Activated naive CD4-positive, alpha-beta T cell treated with anti-CD3 and anti-CD28 coated beads, Interleukin-2, amount 50 U/mL, for 24 hours (primary cell): ENCODE measurements at regions not wholly inside any gene's neighbourhood (a gene's known extent, or its start where the extent isn't known, plus 50 kb on each side); places are given as distances from the start of the nearest gene placed in this dataset.

Experiments used
- H3K27ac Mint-ChIP-seq: one replicate; pipeline ENCODE4 v1.8.0; 2021; ENCODE audit warnings: mild to moderate bottlenecking, mixed read lengths
- H3K27me3 Mint-ChIP-seq: one replicate; pipeline ENCODE4 v1.8.0; 2021; ENCODE audit warnings: mixed read lengths
- H3K36me3 Mint-ChIP-seq: one replicate; pipeline ENCODE4 v1.8.0; 2021; ENCODE audit warnings: mixed read lengths
- H3K4me1 Mint-ChIP-seq: one replicate; pipeline ENCODE4 v1.8.0; 2021; ENCODE audit warnings: mixed read lengths
- H3K4me3 Mint-ChIP-seq: one replicate; pipeline ENCODE4 v1.8.0; 2021; ENCODE audit warnings: mild to moderate bottlenecking, mixed read lengths
- H3K9me3 Mint-ChIP-seq: one replicate; pipeline ENCODE4 v1.8.0; 2021; ENCODE audit warnings: mixed read lengths

- no peak overlapping the region for H3K4me3 Mint-ChIP-seq
- no peaks in the 10 kb centered on the region for H3K36me3 Mint-ChIP-seq
- no peaks in the 10 kb centered on the region for H3K9me3 Mint-ChIP-seq
- no peaks in the 10 kb centered on the region for H3K27me3 Mint-ChIP-seq
- H3K4me1 Mint-ChIP-seq, result peaks cover 92% of the 10 kb centered on the region
- peak overlapping the region; percentile 76 for H3K27ac Mint-ChIP-seq
Observed at GRCh38 chr3:43195115-43195498, 89.2 kb upstream of the POMGNT2 start.

- peaks cover 91% of the 10 kb centered on the region for H3K4me1 Mint-ChIP-seq
- H3K27ac Mint-ChIP-seq, result peak overlapping the region; percentile 76
- no peaks in the 10 kb centered on the region for H3K27me3 Mint-ChIP-seq
- no peaks in the 10 kb centered on the region for H3K9me3 Mint-ChIP-seq
- H3K4me3 Mint-ChIP-seq, result peak overlapping the region; percentile 39
- no peaks in the 10 kb centered on the region for H3K36me3 Mint-ChIP-seq
Observed at GRCh38 chr3:43194490-43195114, 88.7 kb upstream of the POMGNT2 start.

GRCh38 chr3:43194069-43194468, 88.2 kb upstream of the POMGNT2 start:
- peaks cover 3% of the 10 kb centered on the region for H3K36me3 Mint-ChIP-seq
- no peaks in the 10 kb centered on the region for H3K9me3 Mint-ChIP-seq
- H3K27me3 Mint-ChIP-seq, result no peaks in the 10 kb centered on the region
- peaks cover 86% of the 10 kb centered on the region for H3K4me1 Mint-ChIP-seq
- peak overlapping the region; percentile 39 for H3K4me3 Mint-ChIP-seq
- peak overlapping the region; percentile 76 for H3K27ac Mint-ChIP-seq

- peaks cover 8% of the 10 kb centered on the region for H3K9me3 Mint-ChIP-seq
- no peaks in the 10 kb centered on the region for H3K27me3 Mint-ChIP-seq
- peak overlapping the region; percentile 90 for H3K27ac Mint-ChIP-seq
- peaks cover 5% of the 10 kb centered on the region for H3K36me3 Mint-ChIP-seq
- H3K4me3 Mint-ChIP-seq, result no peak overlapping the region
- H3K4me1 Mint-ChIP-seq, result peaks cover 68% of the 10 kb centered on the region
Observed at GRCh38 chr3:43192028-43192427, 86.1 kb upstream of the POMGNT2 start.

GRCh38 chr3:43191116-43191515, 85.2 kb upstream of the POMGNT2 start:
- H3K4me3 Mint-ChIP-seq, result no peak overlapping the region
- H3K27me3 Mint-ChIP-seq, result no peaks in the 10 kb centered on the region
- peaks cover 5% of the 10 kb centered on the region for H3K36me3 Mint-ChIP-seq
- peaks cover 66% of the 10 kb centered on the region for H3K4me1 Mint-ChIP-seq
- H3K27ac Mint-ChIP-seq, result no peak overlapping the region
- peaks cover 8% of the 10 kb centered on the region for H3K9me3 Mint-ChIP-seq

- Mint-ChIP-seq H3K36me3 (peaks cover 5% of the 10 kb centered on the region), H3K27ac (no peak overlapping the region), H3K27me3 (no peaks in the 10 kb centered on the region), H3K9me3 (peaks cover 8% of the 10 kb centered on the region), H3K4me3 (no peak overlapping the region), H3K4me1 (peaks cover 63% of the 10 kb centered on the region)
Observed at GRCh38 chr3:43190670-43191069, 84.8 kb upstream of the POMGNT2 start.

- Mint-ChIP-seq H3K4me1 (peaks cover 48% of the 10 kb centered on the region), H3K27me3 (no peaks in the 10 kb centered on the region), H3K36me3 (peaks cover 5% of the 10 kb centered on the region), H3K27ac (no peak overlapping the region), H3K9me3 (peaks cover 8% of the 10 kb centered on the region), H3K4me3 (no peak overlapping the region)
Observed at GRCh38 chr3:43187836-43188479, 82.1 kb upstream of the POMGNT2 start.

- no peak overlapping the region for H3K4me3 Mint-ChIP-seq
- peaks cover 8% of the 10 kb centered on the region for H3K9me3 Mint-ChIP-seq
- peaks cover 47% of the 10 kb centered on the region for H3K4me1 Mint-ChIP-seq
- no peak overlapping the region for H3K27ac Mint-ChIP-seq
- H3K27me3 Mint-ChIP-seq, result no peaks in the 10 kb centered on the region
- H3K36me3 Mint-ChIP-seq, result peaks cover 5% of the 10 kb centered on the region
Observed at GRCh38 chr3:43185983-43186314, 80.1 kb upstream of the POMGNT2 start.

GRCh38 chr3:43185274-43185982, 79.5 kb upstream of the POMGNT2 start:
- Mint-ChIP-seq H3K27me3 (no peaks in the 10 kb centered on the region), H3K9me3 (peaks cover 8% of the 10 kb centered on the region), H3K4me3 (no peak overlapping the region), H3K27ac (no peak overlapping the region), H3K36me3 (peaks cover 5% of the 10 kb centered on the region), H3K4me1 (peaks cover 49% of the 10 kb centered on the region)

GRCh38 chr3:43183456-43183855, 77.6 kb upstream of the POMGNT2 start:
- Mint-ChIP-seq H3K36me3 (peaks cover 2% of the 10 kb centered on the region), H3K27ac (no peak overlapping the region), H3K4me1 (peaks cover 64% of the 10 kb centered on the region), H3K4me3 (no peak overlapping the region), H3K9me3 (peaks cover 6% of the 10 kb centered on the region), H3K27me3 (no peaks in the 10 kb centered on the region)

GRCh38 chr3:43181202-43181821, 75.4 kb upstream of the POMGNT2 start:
- H3K27me3 Mint-ChIP-seq, result no peaks in the 10 kb centered on the region
- H3K36me3 Mint-ChIP-seq, result no peaks in the 10 kb centered on the region
- peak overlapping the region; percentile 64 for H3K4me3 Mint-ChIP-seq
- H3K27ac Mint-ChIP-seq, result no peak overlapping the region
- peaks cover 67% of the 10 kb centered on the region for H3K4me1 Mint-ChIP-seq
- H3K9me3 Mint-ChIP-seq, result no peaks in the 10 kb centered on the region

- H3K9me3 Mint-ChIP-seq, result no peaks in the 10 kb centered on the region
- peak overlapping the region; percentile 81 for H3K27ac Mint-ChIP-seq
- peak overlapping the region; percentile 64 for H3K4me3 Mint-ChIP-seq
- no peaks in the 10 kb centered on the region for H3K27me3 Mint-ChIP-seq
- peaks cover 64% of the 10 kb centered on the region for H3K4me1 Mint-ChIP-seq
- no peaks in the 10 kb centered on the region for H3K36me3 Mint-ChIP-seq
Observed at GRCh38 chr3:43180694-43181093, 74.8 kb upstream of the POMGNT2 start.

GRCh38 chr3:43180027-43180426, 74.1 kb upstream of the POMGNT2 start:
- Mint-ChIP-seq H3K27ac (peak overlapping the region; percentile 52), H3K27me3 (no peaks in the 10 kb centered on the region), H3K4me1 (peaks cover 64% of the 10 kb centered on the region), H3K36me3 (no peaks in the 10 kb centered on the region), H3K4me3 (peak overlapping the region; percentile 40), H3K9me3 (no peaks in the 10 kb centered on the region)

GRCh38 chr3:43178891-43179366, 73.0 kb upstream of the POMGNT2 start:
- Mint-ChIP-seq H3K4me1 (peaks cover 61% of the 10 kb centered on the region), H3K4me3 (no peak overlapping the region), H3K9me3 (peaks cover 2% of the 10 kb centered on the region), H3K27ac (no peak overlapping the region), H3K27me3 (no peaks in the 10 kb centered on the region), H3K36me3 (peaks cover 5% of the 10 kb centered on the region)

- Mint-ChIP-seq H3K27me3 (no peaks in the 10 kb centered on the region), H3K9me3 (peaks cover 14% of the 10 kb centered on the region), H3K4me3 (no peak overlapping the region), H3K27ac (no peak overlapping the region), H3K4me1 (peaks cover 46% of the 10 kb centered on the region), H3K36me3 (peaks cover 17% of the 10 kb centered on the region)
Observed at GRCh38 chr3:43177085-43177484, 71.2 kb upstream of the POMGNT2 start.

GRCh38 chr3:43176666-43177065, 70.8 kb upstream of the POMGNT2 start:
- H3K27me3 Mint-ChIP-seq, result no peaks in the 10 kb centered on the region
- H3K4me1 Mint-ChIP-seq, result peaks cover 44% of the 10 kb centered on the region
- H3K36me3 Mint-ChIP-seq, result peaks cover 17% of the 10 kb centered on the region
- H3K27ac Mint-ChIP-seq, result no peak overlapping the region
- no peak overlapping the region for H3K4me3 Mint-ChIP-seq
- peaks cover 14% of the 10 kb centered on the region for H3K9me3 Mint-ChIP-seq
